ENCODE measurements at regions not wholly inside any gene's neighbourhood (a gene's known extent, or its start where the extent isn't known, plus 50 kb on each side); places are given as distances from the start of the nearest gene placed in this dataset.

DNA sequence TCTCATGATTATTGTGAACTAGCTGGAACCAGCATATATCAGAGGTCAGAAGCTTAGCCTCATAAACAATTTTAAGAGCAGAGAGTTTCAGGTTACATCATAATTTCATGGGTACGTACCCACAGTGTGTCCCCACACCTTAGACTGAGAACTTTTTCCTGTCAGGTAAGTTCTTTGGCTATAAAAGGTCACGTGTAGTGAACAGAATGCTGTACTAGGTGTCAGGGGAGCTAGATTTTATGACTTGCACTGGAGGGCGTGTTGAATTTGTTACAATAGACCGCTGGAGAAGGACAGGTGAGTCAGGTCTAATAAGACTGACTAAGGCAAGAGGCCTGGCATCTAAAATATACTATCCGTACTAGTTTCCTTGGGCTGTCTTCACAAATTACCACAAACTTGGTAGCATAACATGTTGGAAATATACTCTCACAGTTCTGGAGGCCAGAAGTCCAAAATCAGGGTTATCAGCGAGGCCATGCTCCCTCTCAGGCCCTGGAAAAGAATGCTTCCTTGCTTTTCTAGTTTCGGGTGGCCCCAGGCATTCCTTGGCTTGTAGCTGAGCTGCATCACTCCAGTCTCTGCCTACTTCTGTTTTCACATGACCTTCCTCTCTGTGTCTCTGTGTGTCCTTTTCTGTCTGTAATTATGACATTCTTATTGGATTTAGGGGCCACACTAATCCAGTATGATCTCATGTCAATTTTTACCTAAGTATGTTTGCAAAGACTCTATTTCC, 512.0 kb upstream of the NR3C2 start:
- TF ChIP-seq, protein P1, sequence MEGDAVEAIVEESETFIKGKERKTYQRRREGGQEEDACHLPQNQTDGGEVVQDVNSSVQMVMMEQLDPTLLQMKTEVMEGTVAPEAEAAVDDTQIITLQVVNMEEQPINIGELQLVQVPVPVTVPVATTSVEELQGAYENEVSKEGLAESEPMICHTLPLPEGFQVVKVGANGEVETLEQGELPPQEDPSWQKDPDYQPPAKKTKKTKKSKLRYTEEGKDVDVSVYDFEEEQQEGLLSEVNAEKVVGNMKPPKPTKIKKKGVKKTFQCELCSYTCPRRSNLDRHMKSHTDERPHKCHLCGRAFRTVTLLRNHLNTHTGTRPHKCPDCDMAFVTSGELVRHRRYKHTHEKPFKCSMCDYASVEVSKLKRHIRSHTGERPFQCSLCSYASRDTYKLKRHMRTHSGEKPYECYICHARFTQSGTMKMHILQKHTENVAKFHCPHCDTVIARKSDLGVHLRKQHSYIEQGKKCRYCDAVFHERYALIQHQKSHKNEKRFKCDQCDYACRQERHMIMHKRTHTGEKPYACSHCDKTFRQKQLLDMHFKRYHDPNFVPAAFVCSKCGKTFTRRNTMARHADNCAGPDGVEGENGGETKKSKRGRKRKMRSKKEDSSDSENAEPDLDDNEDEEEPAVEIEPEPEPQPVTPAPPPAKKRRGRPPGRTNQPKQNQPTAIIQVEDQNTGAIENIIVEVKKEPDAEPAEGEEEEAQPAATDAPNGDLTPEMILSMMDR (IDR thresholded peaks at IDR 0.05; ENCODE audit: low read depth, low read length, poor library complexity, severe bottlenecking), result no peak
- TF ChIP-seq EZH2phosphoT487 (IDR thresholded peaks at IDR 0.05; ENCODE audit: borderline replicate concordance, low read length), result no peak
